IPS-20b (cell line): ENCODE measurements at regions not wholly inside any gene's neighbourhood (a gene's known extent, or its start where the extent isn't known, plus 50 kb on each side); places are given as distances from the start of the nearest gene placed in this dataset.

Experiments used
- H3K27ac ChIP-seq: one replicate; pipeline ENCODE4 v1.5.1; 2013; ENCODE audit warnings: low read length
- H3K27me3 ChIP-seq: 2 replicates; pipeline ENCODE4 v1.6.1; 2013; ENCODE audit warnings: mild to moderate bottlenecking, low read length, inconsistent platforms; ENCODE audit not compliant: insufficient read depth
- H3K36me3 ChIP-seq: 2 replicates; pipeline ENCODE4 v1.6.1; 2013; ENCODE audit warnings: low read depth, mild to moderate bottlenecking, inconsistent platforms, low read length, moderate library complexity; ENCODE audit not compliant: insufficient read depth
- H3K4me1 ChIP-seq: 2 replicates; pipeline ENCODE4 v1.6.1; 2013; ENCODE audit warnings: mild to moderate bottlenecking, control low read depth, inconsistent platforms, low read length, moderate library complexity; ENCODE audit not compliant: insufficient read depth
- H3K4me3 ChIP-seq: 2 replicates; pipeline ENCODE4 v1.5.1; 2013; ENCODE audit warnings: mild to moderate bottlenecking, low read length, inconsistent platforms
- H3K9ac ChIP-seq: 2 replicates; pipeline ENCODE4 v1.6.1; 2013; ENCODE audit warnings: low read depth, mild to moderate bottlenecking, inconsistent platforms, low read length, moderate library complexity
- H3K9me3 ChIP-seq: 2 replicates; pipeline ENCODE4 v1.6.1; 2013; ENCODE audit warnings: mild to moderate bottlenecking, low read depth, low read length, inconsistent platforms; ENCODE audit not compliant: insufficient read depth

- Histone ChIP-seq H3K9ac (no peak overlapping the region), H3K4me3 (no peak overlapping the region), H3K27ac (no peak overlapping the region), H3K4me1 (no peaks in the 10 kb centered on the region), H3K9me3 (no peaks in the 10 kb centered on the region), H3K36me3 (no peaks in the 10 kb centered on the region), H3K27me3 (no peaks in the 10 kb centered on the region)
Observed at GRCh38 chr1:55547405-55547804, 332.2 kb upstream of the USP24 start.

- Histone ChIP-seq H3K4me3 (no peak overlapping the region), H3K9ac (no peak overlapping the region), H3K9me3 (no peaks in the 10 kb centered on the region), H3K4me1 (no peaks in the 10 kb centered on the region), H3K27me3 (no peaks in the 10 kb centered on the region), H3K36me3 (no peaks in the 10 kb centered on the region), H3K27ac (no peak overlapping the region)
Observed at GRCh38 chr1:55546553-55546952, 331.4 kb upstream of the USP24 start.

DNA sequence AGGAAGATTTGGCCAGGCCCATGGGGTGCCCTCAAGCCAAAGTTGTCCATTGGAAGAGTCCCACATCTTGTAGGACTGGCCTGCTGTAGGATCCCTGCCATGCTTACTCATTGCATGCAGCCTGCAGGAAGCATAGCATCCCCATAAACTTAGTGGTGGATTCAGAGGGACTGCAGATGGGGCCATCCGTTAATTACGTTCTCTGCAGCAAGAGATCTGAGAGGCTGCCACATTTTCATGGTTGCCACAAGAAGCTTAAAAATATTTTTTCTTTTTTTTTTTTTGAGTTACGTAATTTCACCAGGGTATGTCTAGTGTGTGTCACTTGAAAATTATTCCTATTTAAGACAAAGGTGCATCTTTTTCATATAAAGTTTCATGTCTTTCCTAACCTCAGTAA lies 329.7 kb upstream of the USP24 start:
- Histone ChIP-seq H3K27ac (no peak overlapping the region), H3K9me3 (no peaks in the 10 kb centered on the region), H3K4me3 (no peak overlapping the region), H3K36me3 (no peaks in the 10 kb centered on the region), H3K27me3 (no peaks in the 10 kb centered on the region), H3K4me1 (no peaks in the 10 kb centered on the region), H3K9ac (no peak overlapping the region)

- H3K27me3 ChIP-seq: no peaks in the 10 kb centered on the region
- H3K4me3 ChIP-seq: no peak overlapping the region
- H3K36me3 ChIP-seq: no peaks in the 10 kb centered on the region
- H3K9me3 ChIP-seq: no peaks in the 10 kb centered on the region
- H3K4me1 ChIP-seq: no peaks in the 10 kb centered on the region
- H3K27ac ChIP-seq: no peak overlapping the region
- H3K9ac ChIP-seq: no peak overlapping the region
Observed at GRCh38 chr1:55542901-55543504, 327.8 kb upstream of the USP24 start.

- no peaks in the 10 kb centered on the region for H3K4me1 ChIP-seq
- no peaks in the 10 kb centered on the region for H3K9me3 ChIP-seq
- no peaks in the 10 kb centered on the region for H3K27me3 ChIP-seq
- H3K36me3 ChIP-seq: no peaks in the 10 kb centered on the region
- no peak overlapping the region for H3K4me3 ChIP-seq
- H3K9ac ChIP-seq: no peak overlapping the region
- H3K27ac ChIP-seq: no peak overlapping the region
Observed at GRCh38 chr1:55541296-55541695, 326.1 kb upstream of the USP24 start.

- Histone ChIP-seq H3K27me3 (no peaks in the 10 kb centered on the region), H3K9ac (no peak overlapping the region), H3K27ac (no peak overlapping the region), H3K4me1 (no peaks in the 10 kb centered on the region), H3K9me3 (no peaks in the 10 kb centered on the region), H3K36me3 (no peaks in the 10 kb centered on the region), H3K4me3 (no peak overlapping the region)
Observed at GRCh38 chr1:55539652-55540512, 324.7 kb upstream of the USP24 start.

DNA sequence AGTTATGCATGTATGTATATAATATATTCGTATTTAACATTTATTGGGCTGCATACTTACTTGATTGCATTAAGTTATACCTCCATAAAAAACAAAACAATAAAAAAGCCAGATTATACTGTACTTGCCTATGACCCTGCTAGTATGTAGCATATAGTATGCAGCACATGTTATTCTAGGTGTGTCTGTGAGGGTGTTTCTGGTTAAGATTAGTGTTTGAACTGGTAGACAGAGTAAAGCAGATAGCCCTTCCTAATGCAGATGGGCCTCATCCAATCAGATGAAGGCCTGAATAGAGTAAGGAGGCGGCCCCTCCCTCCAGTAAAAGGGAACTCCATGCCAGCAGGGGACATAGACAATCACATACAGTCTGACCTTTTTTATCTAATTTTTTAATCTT lies 323.3 kb upstream of the USP24 start:
- no peaks in the 10 kb centered on the region for H3K36me3 ChIP-seq
- H3K27ac ChIP-seq: no peak overlapping the region
- H3K4me1 ChIP-seq: no peaks in the 10 kb centered on the region
- no peak overlapping the region for H3K4me3 ChIP-seq
- H3K9me3 ChIP-seq: no peaks in the 10 kb centered on the region
- H3K9ac ChIP-seq: no peak overlapping the region
- no peaks in the 10 kb centered on the region for H3K27me3 ChIP-seq

GRCh38 chr1:55536545-55536865 lies 321.3 kb upstream of the USP24 start:
- Histone ChIP-seq H3K9ac (no peak overlapping the region), H3K4me3 (no peak overlapping the region), H3K4me1 (peaks cover under 1% of the 10 kb centered on the region; the same call in 1 of the 2 replicates), H3K36me3 (no peaks in the 10 kb centered on the region), H3K9me3 (no peaks in the 10 kb centered on the region), H3K27ac (no peak overlapping the region), H3K27me3 (0 out of 2 replicates have a peak, but pooled peaks cover 2% of the 10 kb centered on the region)

GRCh38 chr1:55535724-55536544 lies 320.8 kb upstream of the USP24 start:
- no peaks in the 10 kb centered on the region for H3K36me3 ChIP-seq
- no peak overlapping the region for H3K4me3 ChIP-seq
- H3K9ac ChIP-seq: no peak overlapping the region
- H3K4me1 ChIP-seq: peaks cover 6% of the 10 kb centered on the region; the same call in 1 of the 2 replicates
- H3K27me3 ChIP-seq: 0 out of 2 replicates have a peak, but pooled peaks cover 3% of the 10 kb centered on the region
- no peak overlapping the region for H3K27ac ChIP-seq
- no peaks in the 10 kb centered on the region for H3K9me3 ChIP-seq

GRCh38 chr1:55534565-55535121 lies 319.5 kb upstream of the USP24 start:
- H3K27me3 ChIP-seq: 0 out of 2 replicates have a peak, but pooled peaks cover 3% of the 10 kb centered on the region
- H3K36me3 ChIP-seq: no peaks in the 10 kb centered on the region
- H3K4me1 ChIP-seq: peaks cover 8% of the 10 kb centered on the region; the same call in 1 of the 2 replicates
- no peak overlapping the region for H3K9ac ChIP-seq
- no peaks in the 10 kb centered on the region for H3K9me3 ChIP-seq
- H3K4me3 ChIP-seq: no peak overlapping the region
- no peak overlapping the region for H3K27ac ChIP-seq

DNA sequence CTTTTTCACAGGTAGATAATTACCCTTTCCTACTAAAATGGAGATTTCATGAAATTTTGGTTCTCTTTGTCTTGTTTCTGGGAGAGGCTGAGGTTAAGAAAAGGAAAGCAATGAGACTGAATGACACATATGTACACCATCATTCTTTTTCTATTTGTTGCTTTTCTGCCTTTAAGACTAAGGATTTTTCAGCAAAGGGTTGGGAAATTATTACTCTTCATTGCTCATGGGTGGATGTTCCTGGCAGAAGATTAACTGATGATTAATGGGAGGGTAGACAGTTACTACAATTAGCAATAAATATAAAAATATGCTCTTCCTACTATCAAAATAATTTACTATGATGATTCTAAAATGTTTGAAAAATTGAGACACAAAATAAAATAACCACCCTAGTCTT lies 316.5 kb upstream of the USP24 start:
- Histone ChIP-seq H3K9me3 (no peaks in the 10 kb centered on the region), H3K9ac (no peak overlapping the region), H3K27me3 (0 out of 2 replicates have a peak, but pooled peaks cover 6% of the 10 kb centered on the region), H3K4me3 (no peak overlapping the region), H3K36me3 (no peaks in the 10 kb centered on the region), H3K27ac (no peak overlapping the region), H3K4me1 (peaks cover 8% of the 10 kb centered on the region; the same call in 1 of the 2 replicates)
